ENCODE measurements at regions not wholly inside any gene's neighbourhood (a gene's known extent, or its start where the extent isn't known, plus 50 kb on each side); places are given as distances from the start of the nearest gene placed in this dataset.

- TF ChIP-seq, protein P1, sequence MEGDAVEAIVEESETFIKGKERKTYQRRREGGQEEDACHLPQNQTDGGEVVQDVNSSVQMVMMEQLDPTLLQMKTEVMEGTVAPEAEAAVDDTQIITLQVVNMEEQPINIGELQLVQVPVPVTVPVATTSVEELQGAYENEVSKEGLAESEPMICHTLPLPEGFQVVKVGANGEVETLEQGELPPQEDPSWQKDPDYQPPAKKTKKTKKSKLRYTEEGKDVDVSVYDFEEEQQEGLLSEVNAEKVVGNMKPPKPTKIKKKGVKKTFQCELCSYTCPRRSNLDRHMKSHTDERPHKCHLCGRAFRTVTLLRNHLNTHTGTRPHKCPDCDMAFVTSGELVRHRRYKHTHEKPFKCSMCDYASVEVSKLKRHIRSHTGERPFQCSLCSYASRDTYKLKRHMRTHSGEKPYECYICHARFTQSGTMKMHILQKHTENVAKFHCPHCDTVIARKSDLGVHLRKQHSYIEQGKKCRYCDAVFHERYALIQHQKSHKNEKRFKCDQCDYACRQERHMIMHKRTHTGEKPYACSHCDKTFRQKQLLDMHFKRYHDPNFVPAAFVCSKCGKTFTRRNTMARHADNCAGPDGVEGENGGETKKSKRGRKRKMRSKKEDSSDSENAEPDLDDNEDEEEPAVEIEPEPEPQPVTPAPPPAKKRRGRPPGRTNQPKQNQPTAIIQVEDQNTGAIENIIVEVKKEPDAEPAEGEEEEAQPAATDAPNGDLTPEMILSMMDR (IDR thresholded peaks at IDR 0.05): no peak
- TF ChIP-seq EZH2 (IDR thresholded peaks at IDR 0.05; ENCODE audit: borderline replicate concordance, insufficient read depth, low read depth, low read length, poor library complexity, severe bottlenecking): no peak
These were observed 148.4 kb upstream of the SPRED2 start for GRCh38 chr2:65580824-65581223.

Measured in B cell (primary cell).